ENCODE measurements at regions not wholly inside any gene's neighbourhood (a gene's known extent, or its start where the extent isn't known, plus 50 kb on each side); places are given as distances from the start of the nearest gene placed in this dataset.

DNA sequence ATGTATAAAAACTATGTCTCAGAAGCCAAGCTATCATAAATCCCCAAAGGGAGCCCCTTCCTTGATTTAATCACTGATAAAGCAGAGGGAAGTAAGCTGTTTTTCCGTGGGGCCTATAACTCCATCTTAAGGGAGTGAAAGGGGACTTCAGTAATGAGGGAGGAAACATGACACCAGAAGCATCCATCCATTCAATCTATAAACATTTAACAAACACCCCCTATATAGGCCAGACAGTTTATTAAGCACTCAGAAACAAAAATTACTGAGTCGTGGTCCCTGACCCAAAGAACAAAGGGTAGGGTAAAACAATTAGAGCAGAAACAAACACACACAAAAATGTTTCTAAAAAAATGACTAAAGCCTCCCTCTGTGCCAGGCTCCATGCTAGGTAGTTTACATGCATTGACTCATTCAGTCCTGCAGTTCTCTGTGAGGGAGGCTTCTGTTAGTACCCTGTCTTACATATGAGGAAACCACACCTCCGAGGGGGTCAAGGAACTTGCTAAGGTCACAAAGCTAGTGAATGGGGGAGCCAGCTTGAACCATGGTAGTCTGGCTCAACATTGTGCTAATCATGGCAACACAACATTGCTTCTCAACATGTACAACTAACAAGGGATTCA, 472.1 kb downstream of the CDH2 start (continued):
- TF ChIP-seq, protein P1, sequence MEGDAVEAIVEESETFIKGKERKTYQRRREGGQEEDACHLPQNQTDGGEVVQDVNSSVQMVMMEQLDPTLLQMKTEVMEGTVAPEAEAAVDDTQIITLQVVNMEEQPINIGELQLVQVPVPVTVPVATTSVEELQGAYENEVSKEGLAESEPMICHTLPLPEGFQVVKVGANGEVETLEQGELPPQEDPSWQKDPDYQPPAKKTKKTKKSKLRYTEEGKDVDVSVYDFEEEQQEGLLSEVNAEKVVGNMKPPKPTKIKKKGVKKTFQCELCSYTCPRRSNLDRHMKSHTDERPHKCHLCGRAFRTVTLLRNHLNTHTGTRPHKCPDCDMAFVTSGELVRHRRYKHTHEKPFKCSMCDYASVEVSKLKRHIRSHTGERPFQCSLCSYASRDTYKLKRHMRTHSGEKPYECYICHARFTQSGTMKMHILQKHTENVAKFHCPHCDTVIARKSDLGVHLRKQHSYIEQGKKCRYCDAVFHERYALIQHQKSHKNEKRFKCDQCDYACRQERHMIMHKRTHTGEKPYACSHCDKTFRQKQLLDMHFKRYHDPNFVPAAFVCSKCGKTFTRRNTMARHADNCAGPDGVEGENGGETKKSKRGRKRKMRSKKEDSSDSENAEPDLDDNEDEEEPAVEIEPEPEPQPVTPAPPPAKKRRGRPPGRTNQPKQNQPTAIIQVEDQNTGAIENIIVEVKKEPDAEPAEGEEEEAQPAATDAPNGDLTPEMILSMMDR (IDR thresholded peaks at IDR 0.05 in 2 of 3, conservative IDR thresholded peaks at IDR 0.05 in 1 of 3; ENCODE audit: borderline replicate concordance in 1 of 3, insufficient read depth in 1 of 3, low read depth in 2 of 3, low read length in 2 of 3): no peak
- TF ChIP-seq CBX3 (IDR thresholded peaks at IDR 0.05; ENCODE audit: low read depth) (no peak), SP1 (IDR thresholded peaks at IDR 0.05; ENCODE audit: low read depth) (no peak)

DNA sequence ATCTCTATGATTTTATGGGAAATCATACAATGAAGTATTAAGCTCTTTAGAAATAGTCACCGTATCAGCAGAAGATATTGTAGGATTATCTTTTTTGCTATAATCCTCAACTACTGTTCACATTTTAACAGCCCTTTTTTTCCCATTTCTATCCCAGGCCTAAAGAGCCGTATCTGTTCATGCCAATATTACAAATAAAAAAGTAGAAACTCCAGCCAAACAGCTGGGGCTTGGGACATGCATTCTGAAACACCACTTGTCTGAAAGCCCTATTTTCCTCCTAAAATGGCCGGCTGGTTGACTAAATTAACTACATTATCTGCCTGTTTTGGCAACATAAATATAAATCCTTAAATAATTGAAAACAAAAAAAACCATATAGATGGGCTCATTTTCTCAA, 477.8 kb downstream of the CDH2 start:
- Histone ChIP-seq H3K9ac (ENCODE audit: low read length) (no peak overlapping the region), H3K9me2 (ENCODE audit: insufficient read depth) (no peaks in the 10 kb centered on the region), H3K9me3 (ENCODE audit: control insufficient read depth in 1 of 2, insufficient read depth in 1 of 2, low read depth in 1 of 2, low read length in 2 of 2) (no peaks in the 10 kb centered on the region), H3K4me1 (ENCODE audit: control insufficient read depth in 1 of 2, insufficient read depth in 2 of 2, low read length in 2 of 2) (no peaks in the 10 kb centered on the region), H3K4me2 (ENCODE audit: low read length) (no peak overlapping the region), H4K20me1 (ENCODE audit: insufficient read depth) (no peaks in the 10 kb centered on the region), H3K27me3 (ENCODE audit: insufficient read depth, low read length) (no peaks in the 10 kb centered on the region), H3K4me3 (replicated peaks in 1 of 2; ENCODE audit: low read depth in 1 of 2, low read length in 2 of 2) (no peak overlapping the region), H3K36me3 (ENCODE audit: control insufficient read depth in 1 of 2, insufficient read depth in 2 of 2, low read length in 2 of 2) (no peaks in the 10 kb centered on the region), H3K27ac (ENCODE audit: low read depth, low read length) (no peak overlapping the region), H2AFZ (ENCODE audit: low read depth, low read length, poor library complexity, severe bottlenecking) (no peak overlapping the region), H3K79me2 (ENCODE audit: insufficient read depth, low read length) (no peaks in the 10 kb centered on the region)
- ChIA-PET POLR2A (no interaction called here), RAD21 (ENCODE audit: low non-redundant PET in 1 of 2, low total read pairs in 2 of 2, uncharacterized antibody in 2 of 2, unreplicated experiment in 2 of 2) (no interaction called here), CTCF (no interaction called here)
- TF ChIP-seq, protein P2, sequence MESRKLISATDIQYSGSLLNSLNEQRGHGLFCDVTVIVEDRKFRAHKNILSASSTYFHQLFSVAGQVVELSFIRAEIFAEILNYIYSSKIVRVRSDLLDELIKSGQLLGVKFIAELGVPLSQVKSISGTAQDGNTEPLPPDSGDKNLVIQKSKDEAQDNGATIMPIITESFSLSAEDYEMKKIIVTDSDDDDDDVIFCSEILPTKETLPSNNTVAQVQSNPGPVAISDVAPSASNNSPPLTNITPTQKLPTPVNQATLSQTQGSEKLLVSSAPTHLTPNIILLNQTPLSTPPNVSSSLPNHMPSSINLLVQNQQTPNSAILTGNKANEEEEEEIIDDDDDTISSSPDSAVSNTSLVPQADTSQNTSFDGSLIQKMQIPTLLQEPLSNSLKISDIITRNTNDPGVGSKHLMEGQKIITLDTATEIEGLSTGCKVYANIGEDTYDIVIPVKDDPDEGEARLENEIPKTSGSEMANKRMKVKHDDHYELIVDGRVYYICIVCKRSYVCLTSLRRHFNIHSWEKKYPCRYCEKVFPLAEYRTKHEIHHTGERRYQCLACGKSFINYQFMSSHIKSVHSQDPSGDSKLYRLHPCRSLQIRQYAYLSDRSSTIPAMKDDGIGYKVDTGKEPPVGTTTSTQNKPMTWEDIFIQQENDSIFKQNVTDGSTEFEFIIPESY (IDR thresholded peaks at IDR 0.05; ENCODE audit: extremely low read depth, insufficient replicate concordance, low read length): no peak
- no peak for TF ChIP-seq EZH2 (IDR thresholded peaks at IDR 0.05)
- no peak for TF ChIP-seq SIN3A (IDR thresholded peaks at IDR 0.05; ENCODE audit: low read depth)
- no peak for TF ChIP-seq POLR2A (IDR thresholded peaks at IDR 0.05; ENCODE audit: borderline replicate concordance, extremely low read depth, insufficient read depth, insufficient read length)
- no peak for TF ChIP-seq SP1 (IDR thresholded peaks at IDR 0.05; ENCODE audit: low read depth)
- TF ChIP-seq, protein P3, sequence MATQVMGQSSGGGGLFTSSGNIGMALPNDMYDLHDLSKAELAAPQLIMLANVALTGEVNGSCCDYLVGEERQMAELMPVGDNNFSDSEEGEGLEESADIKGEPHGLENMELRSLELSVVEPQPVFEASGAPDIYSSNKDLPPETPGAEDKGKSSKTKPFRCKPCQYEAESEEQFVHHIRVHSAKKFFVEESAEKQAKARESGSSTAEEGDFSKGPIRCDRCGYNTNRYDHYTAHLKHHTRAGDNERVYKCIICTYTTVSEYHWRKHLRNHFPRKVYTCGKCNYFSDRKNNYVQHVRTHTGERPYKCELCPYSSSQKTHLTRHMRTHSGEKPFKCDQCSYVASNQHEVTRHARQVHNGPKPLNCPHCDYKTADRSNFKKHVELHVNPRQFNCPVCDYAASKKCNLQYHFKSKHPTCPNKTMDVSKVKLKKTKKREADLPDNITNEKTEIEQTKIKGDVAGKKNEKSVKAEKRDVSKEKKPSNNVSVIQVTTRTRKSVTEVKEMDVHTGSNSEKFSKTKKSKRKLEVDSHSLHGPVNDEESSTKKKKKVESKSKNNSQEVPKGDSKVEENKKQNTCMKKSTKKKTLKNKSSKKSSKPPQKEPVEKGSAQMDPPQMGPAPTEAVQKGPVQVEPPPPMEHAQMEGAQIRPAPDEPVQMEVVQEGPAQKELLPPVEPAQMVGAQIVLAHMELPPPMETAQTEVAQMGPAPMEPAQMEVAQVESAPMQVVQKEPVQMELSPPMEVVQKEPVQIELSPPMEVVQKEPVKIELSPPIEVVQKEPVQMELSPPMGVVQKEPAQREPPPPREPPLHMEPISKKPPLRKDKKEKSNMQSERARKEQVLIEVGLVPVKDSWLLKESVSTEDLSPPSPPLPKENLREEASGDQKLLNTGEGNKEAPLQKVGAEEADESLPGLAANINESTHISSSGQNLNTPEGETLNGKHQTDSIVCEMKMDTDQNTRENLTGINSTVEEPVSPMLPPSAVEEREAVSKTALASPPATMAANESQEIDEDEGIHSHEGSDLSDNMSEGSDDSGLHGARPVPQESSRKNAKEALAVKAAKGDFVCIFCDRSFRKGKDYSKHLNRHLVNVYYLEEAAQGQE (IDR thresholded peaks at IDR 0.05; ENCODE audit: low read depth): no peak
- no peak for TF ChIP-seq CEBPB (IDR thresholded peaks at IDR 0.05; ENCODE audit: low read depth)
- TF ChIP-seq ZFX (IDR thresholded peaks at IDR 0.05): no peak
- TF ChIP-seq ZNF274 (IDR thresholded peaks at IDR 0.05; ENCODE audit: low read depth, low read length): no peak
- TF ChIP-seq, protein P4, sequence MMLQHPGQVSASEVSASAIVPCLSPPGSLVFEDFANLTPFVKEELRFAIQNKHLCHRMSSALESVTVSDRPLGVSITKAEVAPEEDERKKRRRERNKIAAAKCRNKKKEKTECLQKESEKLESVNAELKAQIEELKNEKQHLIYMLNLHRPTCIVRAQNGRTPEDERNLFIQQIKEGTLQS (IDR thresholded peaks at IDR 0.05): no peak
- no peak for TF ChIP-seq RAD21 (IDR thresholded peaks at IDR 0.05; ENCODE audit: low read depth)
- TF ChIP-seq YY1 (IDR thresholded peaks at IDR 0.05; ENCODE audit: extremely low read depth, insufficient replicate concordance, low read depth, low read length): no peak
- no peak for TF ChIP-seq EGR1 (IDR thresholded peaks at IDR 0.05; ENCODE audit: low read depth)
- TF ChIP-seq, protein P5, sequence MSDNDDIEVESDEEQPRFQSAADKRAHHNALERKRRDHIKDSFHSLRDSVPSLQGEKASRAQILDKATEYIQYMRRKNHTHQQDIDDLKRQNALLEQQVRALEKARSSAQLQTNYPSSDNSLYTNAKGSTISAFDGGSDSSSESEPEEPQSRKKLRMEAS (IDR thresholded peaks at IDR 0.05): no peak
- TF ChIP-seq TCF7L2 (IDR thresholded peaks at IDR 0.05; ENCODE audit: borderline replicate concordance, extremely low read depth, insufficient read depth, insufficient read length): no peak
- no peak for TF ChIP-seq FOSL1 (IDR thresholded peaks at IDR 0.05; ENCODE audit: low read depth)
- TF ChIP-seq CBX3 (IDR thresholded peaks at IDR 0.05; ENCODE audit: low read depth): no peak
- TF ChIP-seq SRF (IDR thresholded peaks at IDR 0.05; ENCODE audit: low read depth): no peak
- intact Hi-C loops (cut with micrococcal nuclease): no loop called here
- BruUV-seq (replicated peaks): no TSS peak
- ATAC-seq (no peak), DNase-seq (ENCODE audit: low read depth, low spot score) (no peak)

All from HCT116 (cell line).